GM12878 (cell line): ENCODE measurements at regions not wholly inside any gene's neighbourhood (a gene's known extent, or its start where the extent isn't known, plus 50 kb on each side); places are given as distances from the start of the nearest gene placed in this dataset.

Experiments used
- POLR2A ChIP-seq: IDR thresholded peaks from 2 replicates; pipeline ENCODE4 v1.6.1; 2011; ENCODE audit warnings: low read depth, mild to moderate bottlenecking, low read length
- SIX5 ChIP-seq: IDR thresholded peaks from 2 replicates; pipeline ENCODE4 v1.6.1; 2011; ENCODE audit warnings: mild to moderate bottlenecking, low read depth, low read length, moderate library complexity; ENCODE audit not compliant: severe bottlenecking
- STAT3 ChIP-seq: IDR thresholded peaks from 2 replicates; pipeline ENCODE4 v1.6.1; 2011; ENCODE audit warnings: low read depth, low read length, improper control_type of control experiment
- TF ChIP-seq, protein P1 (sequence below), 3 experiments: IDR thresholded peaks in 2 of 3; conservative IDR thresholded peaks in 1 of 3; 2 replicates each; pipeline ENCODE4 v1.5.1; 2011; ENCODE audit warnings: low read depth in 3 of 3, low read length in 3 of 3, mild to moderate bottlenecking in 3 of 3, control low read depth in 2 of 3, moderate library complexity in 2 of 3, inconsistent platforms in 1 of 3, mixed read lengths in 1 of 3; ENCODE audit not compliant: control insufficient read depth in 2 of 3, insufficient read depth in 1 of 3; ENCODE audit errors: extremely low read depth in 1 of 3

DNA sequence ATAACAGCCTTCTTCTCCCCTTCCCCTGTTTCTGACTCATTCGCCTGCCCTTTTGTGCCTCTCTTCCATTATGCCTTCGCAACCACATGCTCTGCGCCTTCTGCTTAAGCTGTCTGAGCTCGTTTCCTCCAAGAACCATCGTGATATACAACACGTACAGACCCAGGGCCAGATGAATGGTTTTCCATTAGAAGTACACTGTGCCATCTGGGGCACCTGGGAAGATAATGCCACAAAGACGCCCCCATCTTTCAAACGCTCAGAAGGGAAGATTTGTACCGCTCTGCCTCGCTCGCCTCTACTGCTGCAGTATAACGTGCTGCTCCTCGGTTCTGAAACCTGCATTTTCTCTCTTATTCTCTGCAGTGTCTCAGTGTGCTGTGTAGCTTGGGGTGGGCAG is 470.9 kb upstream of the STXBP6 start:
- TF ChIP-seq SIX5 (no peak), POLR2A (no peak), STAT3 (no peak)
- TF ChIP-seq, protein P1, sequence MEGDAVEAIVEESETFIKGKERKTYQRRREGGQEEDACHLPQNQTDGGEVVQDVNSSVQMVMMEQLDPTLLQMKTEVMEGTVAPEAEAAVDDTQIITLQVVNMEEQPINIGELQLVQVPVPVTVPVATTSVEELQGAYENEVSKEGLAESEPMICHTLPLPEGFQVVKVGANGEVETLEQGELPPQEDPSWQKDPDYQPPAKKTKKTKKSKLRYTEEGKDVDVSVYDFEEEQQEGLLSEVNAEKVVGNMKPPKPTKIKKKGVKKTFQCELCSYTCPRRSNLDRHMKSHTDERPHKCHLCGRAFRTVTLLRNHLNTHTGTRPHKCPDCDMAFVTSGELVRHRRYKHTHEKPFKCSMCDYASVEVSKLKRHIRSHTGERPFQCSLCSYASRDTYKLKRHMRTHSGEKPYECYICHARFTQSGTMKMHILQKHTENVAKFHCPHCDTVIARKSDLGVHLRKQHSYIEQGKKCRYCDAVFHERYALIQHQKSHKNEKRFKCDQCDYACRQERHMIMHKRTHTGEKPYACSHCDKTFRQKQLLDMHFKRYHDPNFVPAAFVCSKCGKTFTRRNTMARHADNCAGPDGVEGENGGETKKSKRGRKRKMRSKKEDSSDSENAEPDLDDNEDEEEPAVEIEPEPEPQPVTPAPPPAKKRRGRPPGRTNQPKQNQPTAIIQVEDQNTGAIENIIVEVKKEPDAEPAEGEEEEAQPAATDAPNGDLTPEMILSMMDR (IDR thresholded peaks at IDR 0.05 in 2 of 3, conservative IDR thresholded peaks at IDR 0.05 in 1 of 3; ENCODE audit: control insufficient read depth in 2 of 3, extremely low read depth in 1 of 3, insufficient read depth in 1 of 3, low read depth in 3 of 3, low read length in 3 of 3): no peak
